HepG2 (cell line): ENCODE measurements at regions not wholly inside any gene's neighbourhood (a gene's known extent, or its start where the extent isn't known, plus 50 kb on each side); places are given as distances from the start of the nearest gene placed in this dataset.

Experiments
- ATAC-seq: fragments of 200-7000 bp; cut with Tn5 transposase; 3 replicates; pipeline ENCODE4 v1.9.1; 2020; ENCODE audit warnings: mild to moderate bottlenecking, moderate library complexity
- BruUV-seq: library from RNA; stranded (reverse); fragments of 400-500 nt; replicated peaks from 2 replicates; lab custom pipeline; 2021; lab: Mats Ljungman, UMichigan
- CTCF ChIA-PET: fragments of 300-600 bp; formaldehyde crosslinking; extraction: SDS; loops from one replicate; lab custom pipeline; 2021; ENCODE audit warnings: low total read pairs, inconsistent platforms, low intra/inter-chr PET ratio; lab: Yijun Ruan, JAX
- POLR2A ChIA-PET: fragments of 350-600 bp; sonication (Branson Sonifier 250); formaldehyde crosslinking; loops from one replicate; lab custom pipeline; 2020; ENCODE audit warnings: antibody characterized with exemption, inconsistent platforms; lab: Yijun Ruan, JAX
- DNase-seq: peaks from one replicate; pipeline ENCODE4 v3.0.0-alpha.2; 2015; ENCODE audit warnings: low spot score
- FAIRE-seq: peaks from 3 replicates; lab custom pipeline; 2011; peaks lifted over from hg19 to GRCh38; lab: Jason Lieb, UNC
- H2AFZ ChIP-seq: one replicate; pipeline ENCODE4 v1.6.1; 2011; ENCODE audit warnings: low read length, inconsistent platforms
- H3K27ac ChIP-seq: fragments of 300-600 bp; 3 replicates; pipeline ENCODE4 v1.8.0; 2011; ENCODE audit warnings: mixed run types, mild to moderate bottlenecking, mixed read lengths, low read length, inconsistent platforms; ENCODE audit not compliant: insufficient read depth; ENCODE audit errors: extremely low read length
- H3K27me3 ChIP-seq, 2 experiments: fragments of 200-600 bp in 1 of 2; 2 replicates in 1 of 2; 3 replicates in 1 of 2; pipeline versions ENCODE4 v1.6.0 to v1.8.0; 2011; ENCODE audit warnings: low read length in 2 of 2, mild to moderate bottlenecking in 2 of 2, moderate library complexity in 2 of 2, inconsistent platforms in 1 of 2; ENCODE audit not compliant: insufficient read depth in 2 of 2, control insufficient read depth in 1 of 2
- H3K36me3 ChIP-seq, 2 experiments: fragments of 200-600 bp in 1 of 2; replicated peaks in 1 of 2; 2 replicates in 1 of 2; 3 replicates in 1 of 2; pipeline versions ENCODE4 v1.5.1 to v1.8.0; 2011; ENCODE audit warnings: low read length in 2 of 2, inconsistent platforms in 1 of 2; ENCODE audit not compliant: insufficient read depth in 2 of 2, control insufficient read depth in 1 of 2
- H3K4me1 ChIP-seq: 2 replicates; pipeline ENCODE4 v1.5.1; 2012; ENCODE audit warnings: low read length, inconsistent platforms; ENCODE audit not compliant: insufficient read depth
- H3K4me2 ChIP-seq: 2 replicates; pipeline ENCODE4 v1.6.0; 2011; ENCODE audit warnings: low read depth, low read length, inconsistent platforms
- H3K4me3 ChIP-seq, 3 experiments: fragments of 200-600 bp in 1 of 3; sonication (generic), shearing (Covaris generic) in 1 of 3; replicated peaks in 1 of 3; 2 replicates each; pipeline ENCODE4 v1.5.1; 2011 to 2016; ENCODE audit warnings: low read length in 3 of 3, inconsistent platforms in 2 of 3, low read depth in 2 of 3, mild to moderate bottlenecking in 2 of 3, control low read depth in 1 of 3, mixed read lengths in 1 of 3; ENCODE audit not compliant: insufficient read depth in 1 of 3
- H3K79me2 ChIP-seq: one replicate; pipeline ENCODE4 v1.6.1; 2011; ENCODE audit warnings: low read length, inconsistent platforms; ENCODE audit not compliant: insufficient read depth
- H3K9ac ChIP-seq: 2 replicates; pipeline ENCODE4 v1.6.0; 2011; ENCODE audit warnings: mild to moderate bottlenecking, low read depth, low read length, inconsistent platforms; ENCODE audit not compliant: insufficient read depth
- H3K9me3 ChIP-seq: 2 replicates; pipeline ENCODE4 v1.5.1; 2012; ENCODE audit warnings: mild to moderate bottlenecking, low read length
- H4K20me1 ChIP-seq: 2 replicates; pipeline ENCODE4 v1.6.0; 2011; ENCODE audit warnings: inconsistent platforms, mild to moderate bottlenecking, low read length, moderate library complexity; ENCODE audit not compliant: insufficient read depth
- DBP ChIP-seq: sonication (generic); formaldehyde crosslinking; IDR thresholded peaks from 2 replicates; pipeline ENCODE4 v1.4.0; 2020; ENCODE audit warnings: missing genetic modification reagents; ENCODE audit errors: not compliant biosample characterization
- EZH2 ChIP-seq: conservative IDR thresholded peaks from 2 replicates; pipeline ENCODE4 v1.6.1; 2012; ENCODE audit warnings: mild to moderate bottlenecking, low read depth, low read length, moderate library complexity
- HMGXB3 ChIP-seq: sonication (generic); formaldehyde crosslinking; IDR thresholded peaks from 2 replicates; pipeline ENCODE4 v1.4.0; 2020; ENCODE audit warnings: missing genetic modification reagents, borderline replicate concordance
- MXD4 ChIP-seq: IDR thresholded peaks from 2 replicates; pipeline ENCODE4 v1.6.1; 2016; ENCODE audit warnings: mild to moderate bottlenecking, missing biosample characterization, missing genetic modification reagents
- NFYB ChIP-seq: sonication (generic); formaldehyde crosslinking; IDR thresholded peaks from 2 replicates; pipeline ENCODE4 v1.4.0; 2020; ENCODE audit warnings: missing genetic modification reagents
- PHF8 ChIP-seq: sonication (generic); formaldehyde crosslinking; IDR thresholded peaks from 2 replicates; pipeline ENCODE4 v1.5.0; 2020; ENCODE audit warnings: missing genetic modification reagents
- POGZ ChIP-seq: sonication (generic); formaldehyde crosslinking; IDR thresholded peaks from 2 replicates; pipeline ENCODE4 v1.4.0; 2020; ENCODE audit warnings: mild to moderate bottlenecking, missing genetic modification reagents
- RBM22 ChIP-seq: fragments of 200-400 bp; formaldehyde crosslinking; optimal IDR thresholded peaks from 2 replicates; pipeline ENCODE3; 2017; ENCODE audit warnings: mild to moderate bottlenecking, low read length, moderate library complexity
- ZFP62 ChIP-seq: sonication (generic); formaldehyde crosslinking; IDR thresholded peaks from 2 replicates; pipeline ENCODE4 v1.4.0; 2020; ENCODE audit warnings: missing genetic modification reagents
- ZNF276 ChIP-seq: sonication (generic); formaldehyde crosslinking; IDR thresholded peaks from 2 replicates; pipeline ENCODE4 v1.4.0; 2020; ENCODE audit warnings: mild to moderate bottlenecking, low read depth, missing genetic modification reagents
- ZNF766 ChIP-seq: sonication (generic); formaldehyde crosslinking; IDR thresholded peaks from 2 replicates; pipeline ENCODE4 v1.5.0; 2020; ENCODE audit warnings: missing genetic modification reagents, borderline replicate concordance
- WGBS: methylation state at CpG from one replicate; pipeline ENCODE4 v1.1.6; 2017; ENCODE audit warnings: low lambda C conversion rate; 5-methylcytosine and 5-hydroxymethylcytosine counted together
- in situ Hi-C: cut with HindIII; loops from 2 replicates; pipeline ENCODE4 v1.10.0; 2017; ENCODE audit warnings: low pct_unique_long_range_greater_than_20kb; ENCODE audit not compliant: extremely low pct_ligation_motif_present
- intact Hi-C: fragments of 100-400 bp; cut with micrococcal nuclease; formaldehyde crosslinking; loops from one replicate; pipeline ENCODE4 v1.10.0; 2022; ENCODE audit not compliant: unreplicated experiment

GRCh38 chr3:182484682-182485081 is 308.6 kb upstream of the ATP11B start:
- Histone ChIP-seq H3K4me1 (no peaks in the 10 kb centered on the region), H3K27ac (no peak overlapping the region), H3K9me3 (no peaks in the 10 kb centered on the region), H3K9ac (no peak overlapping the region), H3K79me2 (no peaks in the 10 kb centered on the region), H4K20me1 (no peaks in the 10 kb centered on the region), H3K4me2 (no peak overlapping the region), H3K36me3 (no peaks in the 10 kb centered on the region), H3K4me3 (no peak overlapping the region), H2AFZ (no peak overlapping the region), H3K27me3 (no peaks in the 10 kb centered on the region; a peak in 1 of 5 replicates)
- no peak for TF ChIP-seq POGZ (CRISPR knock-in tag)
- TF ChIP-seq DBP, result no peak
- TF ChIP-seq RBM22, result no peak
- no peak for TF ChIP-seq NFYB (CRISPR knock-in tag)
- no peak for TF ChIP-seq ZFP62 (CRISPR knock-in tag)
- TF ChIP-seq EZH2, result no peak
- DNase-seq, result no peak
- no peak for FAIRE-seq
- ChIA-PET POLR2A (no interaction called here), CTCF (no interaction called here)
- no TSS peak for BruUV-seq
- intact Hi-C loops (no loop called here), in situ Hi-C loops (loop anchor here (25.0 kb wide), 1 partner anchor 772 kb away; the partner anchor contains the start of gene SOX2)
- ATAC-seq, result no peak
- WGBS, result 7% methylated on average over 4 of the region's 4 CpGs

- ChIA-PET CTCF (no interaction called here), POLR2A (no interaction called here)
- intact Hi-C loops, result no loop called here
- BruUV-seq, result no TSS peak
- no peaks in the 10 kb centered on the region for H3K4me1 ChIP-seq
- FAIRE-seq, result no peak
- no peak for ATAC-seq
- H3K9ac ChIP-seq, result no peak overlapping the region
- no peak overlapping the region for H3K4me3 ChIP-seq
- no peak overlapping the region for H3K27ac ChIP-seq
- H3K79me2 ChIP-seq, result no peaks in the 10 kb centered on the region
- H3K4me2 ChIP-seq, result no peak overlapping the region
- DNase-seq, result no peak
- in situ Hi-C loops, result loop anchor here (25.0 kb wide), 1 partner anchor 773 kb away; the partner anchor contains the start of gene SOX2
- WGBS, result 20% methylated on average over 3 of the region's 3 CpGs
- H3K27me3 ChIP-seq, result no peaks in the 10 kb centered on the region; a peak in 1 of 5 replicates
- H3K36me3 ChIP-seq, result no peaks in the 10 kb centered on the region
- H3K9me3 ChIP-seq, result no peaks in the 10 kb centered on the region
- H4K20me1 ChIP-seq, result no peaks in the 10 kb centered on the region
- H2AFZ ChIP-seq, result no peak overlapping the region
- TF ChIP-seq PHF8 (CRISPR knock-in tag), result no peak
- TF ChIP-seq HMGXB3 (CRISPR knock-in tag), result no peak
- TF ChIP-seq ZNF766 (CRISPR knock-in tag), result no peak
- TF ChIP-seq ZNF276, result no peak
- no peak for TF ChIP-seq MXD4
Observed at GRCh38 chr3:182485301-182485700, 308.0 kb upstream of the ATP11B start.
